ENCODE measurements at regions not wholly inside any gene's neighbourhood (a gene's known extent, or its start where the extent isn't known, plus 50 kb on each side); places are given as distances from the start of the nearest gene placed in this dataset.

GRCh38 chr2:42951263-42951938 is 159.0 kb upstream of the HAAO start:
- ATAC-seq = no peak
- H3K27ac Mint-ChIP-seq = no peak overlapping the region

More at GRCh38 chr2:42951263-42951938, 159.0 kb upstream of the HAAO start:
- H3K36me3 Mint-ChIP-seq (ENCODE audit: low read depth) = peaks cover 3% of the 10 kb centered on the region; the same call in 1 of the 3 replicates
- H4K20me1 ChIP-seq (replicated peaks; ENCODE audit: insufficient read depth) = no peaks in the 10 kb centered on the region
- H3K4me3 Mint-ChIP-seq = no peak overlapping the region
- no peak overlapping the region for H3K4me3 ChIP-seq
- H3K9me2 ChIP-seq (ENCODE audit: insufficient read depth) = no peaks in the 10 kb centered on the region
- no peak overlapping the region for H2AFZ ChIP-seq
- DNase-seq (ENCODE audit: low spot score) = no peak
- H3K79me2 ChIP-seq (replicated peaks; ENCODE audit: insufficient read depth) = no peaks in the 10 kb centered on the region
- no peaks in the 10 kb centered on the region for H3K27me3 ChIP-seq (ENCODE audit: insufficient read depth)
- H3K4me2 ChIP-seq = no peak overlapping the region
- no peaks in the 10 kb centered on the region for H3F3A ChIP-seq (replicated peaks; ENCODE audit: low read depth)
- TF ChIP-seq ZNF462 (CRISPR knock-in tag; IDR thresholded peaks at IDR 0.05) (no peak), ETS1 (IDR thresholded peaks at IDR 0.05) (no peak), CTCF (conservative IDR thresholded peaks at IDR 0.05; ENCODE audit: low read depth in 2 of 2) (no peak), EZH2 (IDR thresholded peaks at IDR 0.05; ENCODE audit: low read depth, unreplicated experiment) (no peak), POLR2AphosphoS5 (IDR thresholded peaks at IDR 0.05; ENCODE audit: low read depth) (no peak), STAT1 (IDR thresholded peaks at IDR 0.05; ENCODE audit: unreplicated experiment) (no peak), JUNB (IDR thresholded peaks at IDR 0.05; ENCODE audit: unreplicated experiment) (no peak), EZH2phosphoT487 (IDR thresholded peaks at IDR 0.05; ENCODE audit: unreplicated experiment) (no peak), ZNF114 (CRISPR knock-in tag; IDR thresholded peaks at IDR 0.05) (no peak), NANOG (IDR thresholded peaks at IDR 0.05; ENCODE audit: borderline replicate concordance) (no peak), ZNF331 (CRISPR knock-in tag; IDR thresholded peaks at IDR 0.05; ENCODE audit: low read depth) (no peak), REST (IDR thresholded peaks at IDR 0.05; ENCODE audit: unreplicated experiment) (no peak), CREB1 (CRISPR knock-in tag; IDR thresholded peaks at IDR 0.05; ENCODE audit: low read depth) (no peak)
- H3K4me1 Mint-ChIP-seq = peaks cover 15% of the 10 kb centered on the region
- peaks cover 4% of the 10 kb centered on the region; the same call in 1 of the 3 replicates for H3K9me3 Mint-ChIP-seq
- H3K27ac ChIP-seq (ENCODE audit: low read depth) = no peak overlapping the region
- no peaks in the 10 kb centered on the region for H3K36me3 ChIP-seq (ENCODE audit: insufficient read depth)
- H3K4me1 ChIP-seq (ENCODE audit: insufficient read depth) = peaks cover 6% of the 10 kb centered on the region; the same call in 1 of the 2 replicates
- peaks cover 10% of the 10 kb centered on the region for H3K27me3 Mint-ChIP-seq (ENCODE audit: insufficient read depth, low read depth, poor library complexity)

All from GM23338 (cell line).